HG02973 (cell line): ENCODE measurements at regions not wholly inside any gene's neighbourhood (a gene's known extent, or its start where the extent isn't known, plus 50 kb on each side); places are given as distances from the start of the nearest gene placed in this dataset.
"Not testable (repeated sequence)": the region's sequence is repeated elsewhere in the genome, so short reads cannot be mapped to it uniquely, and the experiment has no call there.

Experiments
- ATAC-seq: cut with Tn5 transposase; IDR thresholded peaks from one replicate; pipeline ENCODE4 v1.9.1; 2021; ENCODE audit warnings: moderate library complexity; ENCODE audit not compliant: unreplicated experiment

DNA sequence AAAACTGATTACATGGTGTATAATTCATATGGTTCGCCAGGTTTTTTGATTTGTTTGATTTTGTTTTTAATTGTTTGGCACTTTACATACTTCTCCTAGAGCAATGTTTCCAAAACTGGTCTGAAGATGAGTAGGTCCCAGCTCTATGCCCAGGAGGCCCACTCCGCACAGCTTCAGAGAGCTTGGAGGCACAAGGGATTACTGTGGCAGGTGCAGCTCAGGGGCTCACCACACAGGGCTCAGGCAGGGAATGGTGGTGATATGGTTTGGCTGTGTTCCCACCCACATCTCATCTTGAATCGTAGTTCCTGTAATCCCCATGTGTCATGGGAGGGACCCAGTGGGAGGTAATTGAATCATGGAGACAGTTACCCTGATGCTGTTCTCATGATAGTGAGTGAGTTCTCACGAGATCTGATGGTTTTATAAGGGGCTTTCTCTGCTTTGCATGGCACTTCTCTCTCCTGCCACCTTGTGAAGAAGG is 296.6 kb downstream of the MED10 start:
- ATAC-seq, result no peak

DNA sequence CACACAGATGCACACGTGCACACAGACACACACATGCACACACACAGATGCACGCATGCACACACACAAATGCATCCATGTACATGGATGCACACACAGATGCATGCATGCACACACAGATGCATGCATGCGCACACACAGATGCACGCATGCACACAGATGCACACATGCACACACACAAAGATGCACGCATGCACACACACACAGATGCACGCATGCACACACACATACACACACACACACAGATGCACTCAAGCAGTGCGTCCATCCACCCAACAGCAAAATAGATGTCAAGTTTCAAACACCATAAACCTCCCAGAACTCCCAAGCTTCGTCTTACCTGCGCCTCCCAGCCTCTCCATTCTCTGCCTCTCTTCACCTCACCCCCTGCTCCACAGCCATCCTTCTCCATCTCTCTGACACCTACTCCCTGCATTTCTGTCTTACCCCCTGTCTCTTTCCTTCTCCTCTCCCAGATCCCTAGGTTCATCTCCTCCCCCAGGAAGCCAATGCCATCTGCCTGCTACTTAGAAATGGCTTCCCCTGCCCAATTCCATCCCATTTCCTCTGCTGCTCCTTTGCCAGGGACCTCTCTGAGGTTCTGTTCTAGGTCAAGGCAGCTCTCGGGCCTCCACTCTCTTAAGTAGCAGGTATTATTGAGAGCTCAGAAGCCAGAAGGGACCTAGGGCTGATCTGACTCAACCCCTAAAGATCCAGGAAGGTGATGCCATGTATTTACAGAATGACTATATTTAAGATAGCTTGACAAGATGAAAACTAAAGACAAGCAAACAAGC is 297.2 kb downstream of the MED10 start:
- ATAC-seq, result no peak

DNA sequence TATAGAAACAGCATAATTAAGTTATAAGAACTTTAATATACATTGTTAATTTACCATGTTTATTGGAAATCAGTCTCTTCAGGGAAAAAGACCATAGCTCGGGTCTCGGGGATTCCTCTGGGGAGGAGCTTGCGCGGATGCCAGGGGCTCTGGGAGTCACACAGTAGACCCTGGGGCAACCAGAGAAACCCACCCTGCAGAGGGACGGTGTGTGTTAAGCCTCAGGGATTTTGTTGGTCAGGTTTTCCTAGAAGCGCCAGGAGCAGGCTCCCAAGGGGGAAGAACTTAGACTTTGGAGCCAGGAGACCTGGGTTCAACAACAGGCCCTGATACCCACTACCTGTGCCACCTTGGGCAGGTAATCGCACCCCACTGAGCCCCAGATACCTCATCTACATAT is 297.9 kb downstream of the MED10 start:
- ATAC-seq, result no peak

DNA sequence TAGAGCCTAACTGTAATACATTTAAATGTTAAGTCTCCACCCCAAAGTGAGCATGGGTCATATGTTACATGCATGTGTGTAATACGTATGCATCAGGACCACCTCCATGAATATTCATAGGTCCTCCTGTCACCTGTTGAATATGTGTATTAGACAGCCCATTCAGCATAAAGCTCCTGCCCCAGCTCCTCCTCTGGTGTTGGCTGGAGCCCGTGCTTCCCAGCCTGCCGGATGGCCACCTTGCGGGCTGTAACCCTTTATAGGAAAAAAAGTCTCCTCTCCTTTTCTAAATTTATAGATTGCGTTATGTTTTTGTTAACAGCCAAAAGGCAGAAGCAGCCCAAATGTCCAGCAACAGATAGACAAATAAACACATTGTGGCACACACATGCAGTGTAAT is 299.5 kb downstream of the MED10 start:
- no peak for ATAC-seq

DNA sequence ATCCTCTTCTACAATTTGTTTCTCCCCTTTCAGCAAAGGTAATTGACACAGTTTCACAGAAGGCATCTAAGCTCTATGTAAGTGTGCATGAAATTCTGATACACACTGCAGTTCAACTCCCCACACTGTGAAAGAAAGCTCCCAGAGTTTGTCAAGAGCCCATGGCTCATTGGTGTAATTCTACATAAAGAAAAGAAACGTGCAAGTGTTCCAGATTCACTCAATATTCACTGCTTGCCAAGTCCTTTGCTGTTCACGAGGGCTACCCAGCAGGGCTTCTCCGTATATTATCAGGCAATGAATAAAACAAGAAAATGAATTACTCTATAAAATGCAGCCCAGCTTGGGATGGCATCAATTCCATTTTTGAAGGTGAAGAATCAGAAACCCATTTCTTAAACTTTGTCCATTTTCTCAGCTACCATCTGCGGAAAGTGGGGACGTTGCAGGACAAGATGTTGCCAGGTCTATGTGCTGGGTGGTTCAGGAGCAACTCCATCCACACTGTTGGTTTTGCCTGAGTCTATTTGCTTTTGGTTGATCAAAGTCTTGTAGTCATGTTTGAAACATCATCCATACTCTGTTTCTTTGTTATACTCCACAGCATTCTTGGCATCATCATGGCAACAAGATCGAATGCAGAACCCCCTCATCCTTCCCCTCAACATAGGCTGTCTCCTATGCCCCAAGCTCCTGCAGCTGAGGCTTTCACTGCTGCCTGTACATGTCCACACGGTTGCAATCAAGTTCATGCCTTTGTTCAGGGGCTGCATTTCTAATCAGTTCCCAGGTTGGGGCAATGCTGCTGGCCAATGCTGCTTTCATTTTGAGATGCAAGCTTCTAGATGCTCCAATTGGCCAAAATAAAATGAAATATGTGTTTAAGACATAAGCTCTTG is 301.8 kb downstream of the MED10 start:
- ATAC-seq, result no peak

DNA sequence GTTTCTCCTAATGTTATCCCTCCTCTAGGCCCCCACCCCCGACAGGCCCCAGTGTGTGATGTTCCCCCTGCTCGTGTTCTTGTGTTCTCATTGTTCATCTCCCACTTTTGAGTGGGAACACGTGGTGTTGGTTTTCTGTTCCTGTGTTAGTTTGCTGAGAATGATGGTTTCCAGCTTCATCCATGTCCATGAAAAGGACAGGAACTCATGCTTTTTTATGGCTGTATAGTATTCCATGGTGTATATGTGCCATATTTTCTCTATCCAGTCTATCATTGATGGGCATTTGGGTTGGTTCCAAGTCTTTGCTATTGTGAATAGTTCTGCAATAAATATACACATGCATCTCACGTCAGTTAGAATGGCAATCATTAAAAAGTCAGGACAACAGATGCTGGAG is 305.9 kb downstream of the MED10 start:
- not testable (repeated sequence) for ATAC-seq

DNA sequence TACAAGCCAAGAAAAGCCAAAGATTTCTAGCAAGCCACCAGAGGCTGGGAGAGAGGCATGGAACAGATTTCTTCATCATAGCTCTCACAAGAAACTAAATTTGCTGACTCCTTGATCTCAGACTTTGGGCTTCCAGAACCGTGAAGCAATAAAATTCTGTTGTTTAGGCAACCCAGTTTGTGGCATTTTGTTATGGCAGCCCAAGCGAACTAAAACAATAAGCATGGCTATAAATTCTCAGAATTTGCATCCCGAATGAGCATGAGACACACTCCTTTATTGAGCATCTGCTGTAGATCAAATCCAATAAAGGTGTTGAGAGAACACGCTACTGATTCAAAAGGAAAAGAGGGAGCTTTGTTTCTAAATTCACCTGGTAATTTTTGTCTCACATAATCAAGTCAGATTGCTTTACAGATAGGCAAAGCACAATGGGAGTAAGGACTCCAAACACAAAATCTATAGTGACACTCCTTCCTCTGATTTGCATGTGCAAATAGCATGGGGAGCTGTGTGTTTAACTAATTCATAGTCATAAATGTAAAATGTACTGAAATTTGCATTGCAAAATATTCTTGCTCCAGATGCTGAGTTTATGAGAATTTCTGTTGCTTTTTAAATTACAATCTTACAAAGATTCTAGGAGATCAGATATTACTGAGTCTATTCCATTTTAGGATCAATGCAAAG is 308.7 kb downstream of the MED10 start:
- ATAC-seq, result no peak

DNA sequence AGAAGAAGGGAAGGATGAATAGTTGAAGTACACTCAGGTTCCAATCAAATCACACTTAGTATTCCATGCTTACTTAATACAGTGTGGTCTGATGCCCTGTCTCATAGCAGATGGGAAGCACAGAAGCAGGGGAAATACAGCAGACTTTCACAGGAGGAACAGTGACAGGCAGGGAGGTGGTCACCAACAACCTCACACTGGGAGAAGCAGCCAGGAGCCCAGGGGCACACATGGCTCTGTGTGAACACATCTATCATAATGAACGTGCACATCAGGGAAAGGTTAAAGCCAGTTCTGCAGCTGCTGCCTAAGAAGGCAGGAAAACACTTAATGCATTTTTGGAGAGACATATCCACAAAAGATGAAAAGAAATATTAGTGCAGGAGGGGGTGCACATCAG is 312.3 kb downstream of the MED10 start:
- no peak for ATAC-seq

DNA sequence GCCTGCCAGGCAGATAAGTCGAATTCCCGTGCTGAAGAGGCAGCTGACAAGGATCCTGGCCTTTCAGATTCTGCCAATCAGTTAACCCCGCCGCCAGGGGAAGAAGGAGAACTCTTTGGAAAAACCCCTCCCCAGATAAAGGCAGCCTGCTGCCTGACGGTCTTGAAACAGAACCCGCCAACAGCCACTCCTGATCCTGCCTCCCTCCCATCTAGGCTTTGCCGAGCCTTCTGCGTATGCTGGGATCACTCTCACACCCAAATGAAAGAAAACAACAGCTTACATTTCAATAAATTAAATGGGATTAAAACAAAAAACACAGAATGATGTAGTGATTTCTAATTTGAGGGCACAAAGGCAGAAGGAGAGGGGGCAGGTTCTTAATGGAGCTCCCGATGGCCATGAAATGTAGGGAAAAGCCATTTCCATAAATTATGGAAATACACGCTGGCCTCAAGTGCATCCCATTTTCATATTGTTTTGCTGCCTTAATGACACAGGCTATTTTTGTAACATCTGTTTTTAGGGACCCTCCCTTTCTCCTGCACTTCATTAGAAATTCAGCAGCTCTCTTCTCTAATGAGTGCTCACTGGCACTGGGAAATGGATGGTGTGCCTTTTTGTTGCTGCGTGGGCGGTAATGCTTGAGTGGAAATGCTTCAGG is 319.1 kb downstream of the MED10 start:
- ATAC-seq, result no peak

DNA sequence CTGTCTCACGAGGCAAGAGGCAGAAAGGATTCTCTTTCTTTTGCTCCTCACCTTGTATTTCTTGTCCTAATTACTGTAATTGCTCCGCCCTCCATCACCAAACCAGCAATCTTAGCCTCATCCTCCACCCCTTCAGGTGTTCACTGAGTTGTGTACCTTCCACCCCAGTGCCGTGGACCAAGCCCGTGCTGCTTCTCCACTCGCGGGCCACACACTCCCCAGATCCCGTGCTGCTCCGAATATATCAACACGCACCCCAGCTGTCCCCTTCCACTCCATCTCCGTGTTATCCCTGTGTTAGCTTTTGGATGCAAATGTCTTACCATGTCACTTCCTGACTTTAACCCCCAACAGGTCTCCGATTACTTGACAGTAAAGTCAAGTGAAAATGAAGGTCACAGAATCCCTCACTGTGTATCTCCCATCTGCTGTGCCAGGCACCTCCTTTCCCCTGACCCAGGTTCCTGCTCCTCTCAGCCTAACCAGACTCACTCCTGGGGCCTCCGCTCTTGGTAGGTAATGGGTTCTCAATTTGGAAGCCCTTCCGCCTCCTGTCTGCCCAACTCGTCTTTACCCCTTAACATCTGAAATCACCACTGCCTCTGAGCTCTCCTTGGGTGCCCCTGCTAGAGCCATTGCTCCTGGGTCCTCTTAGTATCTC is 320.2 kb downstream of the MED10 start:
- ATAC-seq, result no peak

DNA sequence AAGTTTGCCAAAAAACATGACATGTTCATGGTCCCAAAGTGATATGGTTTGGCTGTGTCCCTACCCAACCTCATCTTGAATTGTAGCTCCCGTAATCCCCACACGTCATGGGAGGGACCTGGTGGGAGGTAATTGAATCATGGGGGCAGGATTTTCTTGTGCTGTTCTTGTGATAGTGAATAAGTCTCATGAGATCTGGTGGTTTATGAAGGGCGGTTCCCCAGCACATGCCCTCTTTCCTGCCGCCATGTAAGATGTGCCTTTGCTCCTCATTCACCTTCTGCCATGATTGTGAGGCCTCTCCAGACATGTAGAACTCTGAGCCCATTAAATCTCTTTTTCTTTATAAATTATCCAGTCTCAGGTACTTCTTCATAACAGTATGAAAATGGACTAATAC is 322.1 kb downstream of the MED10 start:
- ATAC-seq, result no peak

DNA sequence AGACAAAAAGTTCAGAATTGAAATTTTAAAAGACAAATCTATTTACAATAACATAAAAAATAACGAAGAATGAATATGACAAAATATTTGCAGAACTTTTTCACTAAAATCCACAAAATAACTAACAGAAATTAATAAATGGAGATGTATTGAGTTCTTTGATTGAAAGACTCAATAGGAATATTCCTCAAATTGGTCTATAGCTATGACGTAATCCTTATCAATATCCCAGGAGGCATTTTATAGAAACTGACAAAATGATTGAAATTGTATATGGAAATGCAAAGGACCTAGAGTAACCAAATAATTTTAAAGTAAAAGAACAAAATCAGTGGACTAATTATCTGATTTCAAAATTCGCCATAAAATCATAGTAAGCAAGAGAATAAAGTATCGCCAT is 328.7 kb downstream of the MED10 start:
- no peak for ATAC-seq

DNA sequence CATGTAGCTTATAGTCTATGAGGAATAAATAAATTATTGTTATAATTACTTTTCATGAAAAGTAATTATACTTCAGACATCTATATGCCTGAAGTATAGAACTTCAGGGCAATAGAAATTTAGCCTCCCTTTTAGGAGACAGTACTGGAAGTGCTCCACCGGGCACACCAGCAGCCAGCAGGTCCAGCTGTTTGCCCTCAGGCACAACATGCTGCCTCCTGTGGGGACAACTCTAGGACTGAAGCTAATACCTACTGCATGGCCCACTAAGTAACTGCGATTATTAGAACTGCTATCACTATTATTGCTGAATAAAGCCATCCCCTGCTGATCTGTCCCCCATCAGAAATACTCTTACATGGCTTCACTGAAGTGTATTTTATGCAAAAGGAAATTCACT is 329.6 kb downstream of the MED10 start:
- ATAC-seq, result no peak

DNA sequence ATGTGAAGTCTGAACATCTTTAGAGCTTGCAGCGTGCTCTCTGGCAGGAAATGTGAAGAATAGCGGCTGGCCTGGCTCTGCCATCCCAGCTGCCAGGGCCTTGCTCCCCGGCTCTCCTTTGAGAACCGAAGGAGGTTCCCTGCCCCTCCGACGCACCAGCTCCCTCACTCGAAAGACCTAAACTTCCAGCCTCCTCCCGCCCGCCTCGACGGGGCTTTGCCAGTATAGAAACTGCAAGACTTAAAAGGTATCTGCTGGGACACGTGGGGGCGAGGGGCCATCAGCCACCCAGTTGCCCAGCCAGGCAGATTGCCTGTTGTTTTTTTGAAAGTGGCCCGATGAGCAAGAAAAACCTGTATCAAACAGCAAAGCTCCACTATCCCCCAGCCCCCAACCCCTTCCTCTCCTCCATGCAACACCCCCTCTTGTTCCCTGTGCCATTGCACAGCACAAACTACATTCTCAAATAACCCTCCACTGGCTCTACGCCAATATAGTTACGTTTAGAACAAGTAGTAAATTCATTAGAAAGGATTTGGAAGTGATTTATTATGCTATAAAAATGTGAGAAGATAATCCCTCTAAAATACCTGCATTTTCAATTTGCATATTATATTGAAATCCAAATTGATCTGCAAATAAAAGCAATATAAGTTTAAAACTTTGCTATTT is 331.9 kb downstream of the MED10 start:
- ATAC-seq, result no peak

DNA sequence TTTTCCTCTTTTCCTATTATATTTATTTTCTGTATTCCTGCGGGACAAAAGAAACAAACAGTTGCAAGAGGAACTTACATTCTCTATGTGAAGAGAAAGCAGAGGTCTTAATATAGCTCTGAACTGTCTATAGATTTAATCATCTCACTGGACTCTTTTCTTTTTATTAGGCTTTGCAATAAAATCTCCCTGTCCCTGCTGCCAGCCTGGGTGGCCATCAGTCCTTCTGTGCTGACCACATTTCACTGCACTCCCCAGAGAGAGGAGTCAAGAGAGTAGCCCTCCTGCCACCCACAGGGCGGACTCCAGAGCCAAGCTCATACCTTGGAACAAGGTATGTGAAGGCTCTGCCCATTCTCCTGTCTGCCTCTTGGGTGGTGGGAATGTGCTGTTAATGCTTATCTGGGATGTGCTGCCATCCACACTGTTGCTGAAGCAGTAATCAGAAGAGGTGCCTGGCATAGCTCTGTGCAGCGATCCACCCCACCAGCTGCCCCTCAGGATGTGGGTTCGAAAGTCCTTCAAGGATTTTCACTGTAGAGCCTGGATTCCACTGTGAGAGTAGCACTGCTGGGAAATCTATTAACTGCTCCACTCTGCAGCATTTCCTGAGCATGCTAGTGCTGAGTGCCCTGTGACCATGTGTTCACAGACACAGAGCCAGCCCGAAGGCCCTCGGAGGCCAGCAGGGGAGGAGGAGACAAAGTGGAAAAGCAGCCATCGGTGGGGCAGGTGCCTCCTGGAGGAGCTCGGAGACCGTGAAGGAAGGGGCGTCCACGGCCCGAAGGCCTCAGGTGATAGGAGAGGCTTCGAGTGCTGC is 334.6 kb downstream of the MED10 start:
- no peak for ATAC-seq

DNA sequence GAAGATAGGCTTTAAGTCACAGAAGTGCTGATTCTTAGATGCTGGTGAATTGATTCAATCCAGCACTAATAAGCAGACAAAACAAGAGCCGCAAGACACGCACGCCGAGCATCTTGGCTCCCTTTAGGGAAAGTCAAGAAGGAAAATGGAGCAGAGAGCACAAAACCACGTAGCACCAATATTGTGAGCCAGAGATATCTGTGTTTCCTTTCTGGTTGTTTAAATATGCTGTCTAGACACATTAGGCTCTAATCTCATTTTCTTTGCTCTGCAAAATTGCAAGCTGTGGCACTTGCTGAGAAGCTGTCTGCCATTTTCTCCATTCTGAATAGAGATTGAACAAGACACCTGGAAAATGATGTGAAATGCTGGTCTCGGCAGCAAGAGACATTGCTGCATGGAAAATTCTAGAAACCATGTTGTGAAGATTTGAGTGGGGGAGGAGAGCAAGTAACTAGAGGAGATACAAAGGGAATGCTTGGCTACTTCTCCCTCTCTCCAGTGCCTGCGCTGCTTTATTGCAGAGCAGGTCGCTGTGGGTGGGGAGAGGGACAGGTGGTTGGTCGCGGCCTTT is 336.3 kb downstream of the MED10 start:
- no peak for ATAC-seq

DNA sequence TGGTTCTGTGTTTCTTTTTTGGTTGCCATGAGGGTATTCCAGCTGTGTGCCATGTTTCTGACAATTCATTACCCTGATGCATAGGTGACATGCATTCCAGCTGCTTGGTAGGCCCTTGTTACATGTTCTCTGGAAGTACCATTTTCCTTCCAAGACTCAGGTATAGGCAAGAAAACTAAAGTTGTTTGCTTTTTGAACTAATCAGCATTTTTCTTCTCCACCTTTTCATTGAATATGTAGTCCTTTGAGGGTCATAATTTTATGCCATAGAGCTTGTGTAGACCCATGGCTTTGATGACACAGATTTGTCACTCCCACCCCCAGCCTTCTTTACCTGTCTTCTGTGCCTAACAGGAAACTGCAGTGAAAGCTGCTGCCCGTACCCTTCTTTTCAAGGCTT is 339.2 kb downstream of the MED10 start:
- ATAC-seq, result no peak

DNA sequence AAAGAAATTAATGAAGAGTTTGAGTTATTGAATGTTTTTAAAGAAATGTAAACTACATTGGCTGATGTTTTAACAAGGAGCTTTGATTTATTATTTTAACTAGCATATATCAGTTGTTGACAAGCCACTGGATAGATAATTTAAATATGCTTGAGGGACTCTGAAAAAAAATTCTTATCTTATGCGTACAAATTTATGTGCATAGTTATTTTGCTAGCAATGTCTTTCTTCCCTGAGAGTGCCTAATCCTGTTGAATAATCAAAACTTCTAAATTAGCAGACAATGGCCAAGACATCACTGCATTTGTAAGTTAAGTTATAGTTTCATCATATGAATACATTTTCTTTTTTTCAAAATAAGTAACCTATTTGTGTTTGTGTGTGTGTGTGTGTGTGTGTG is 342.3 kb downstream of the MED10 start:
- ATAC-seq, result no peak

DNA sequence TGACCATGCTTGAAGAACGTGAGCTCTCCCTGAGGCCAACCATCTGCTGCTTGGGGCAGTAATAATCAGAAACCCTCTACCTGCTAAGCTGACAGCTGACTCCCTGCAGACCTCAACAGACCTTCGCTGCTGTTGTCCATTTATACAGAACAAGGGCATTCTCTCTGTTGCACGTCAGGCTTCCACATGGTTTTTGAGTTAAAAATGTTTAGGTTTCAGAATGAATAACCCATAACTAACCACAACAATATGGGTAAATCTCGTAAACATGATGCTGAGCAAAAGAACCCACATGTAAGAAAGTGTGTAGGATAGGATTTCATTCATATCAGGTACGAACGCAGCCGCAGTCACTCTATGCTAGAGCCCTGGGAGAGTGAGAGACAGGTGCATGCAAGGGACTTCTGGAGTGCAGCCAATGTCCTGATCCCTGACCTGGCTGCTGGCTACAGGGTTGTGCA is 348.5 kb downstream of the MED10 start:
- no peak for ATAC-seq
